CD14-positive monocyte (primary cell): ENCODE measurements at regions not wholly inside any gene's neighbourhood (a gene's known extent, or its start where the extent isn't known, plus 50 kb on each side); places are given as distances from the start of the nearest gene placed in this dataset.
"Not testable (repeated sequence)": the region's sequence is repeated elsewhere in the genome, so short reads cannot be mapped to it uniquely, and the experiment has no call there.

Experiments used
- DNase-seq, 3 donors: peaks; one replicate each; pipeline ENCODE4 v3.0.0-alpha.2; 2011 to 2022
- H2AFZ ChIP-seq: 2 replicates; pipeline ENCODE4 v1.6.0; 2012; ENCODE audit warnings: mild to moderate bottlenecking, low read depth, low read length, inconsistent platforms; ENCODE audit not compliant: insufficient read depth, poor library complexity, severe bottlenecking
- H3K27ac ChIP-seq, 2 donors: 1 replicate in 1 of 2; 2 replicates in 1 of 2; pipeline ENCODE4 v1.5.1; 2012 to 2013; ENCODE audit warnings: low read length in 2 of 2, control low read depth in 1 of 2, inconsistent platforms in 1 of 2, low read depth in 1 of 2, mild to moderate bottlenecking in 1 of 2
- H3K27me3 ChIP-seq, 2 donors: one replicate each; pipeline versions ENCODE4 v1.6.0 to v1.6.1; 2011 to 2013; ENCODE audit warnings: low read length in 2 of 2; ENCODE audit not compliant: control insufficient read depth in 2 of 2, insufficient read depth in 2 of 2
- H3K36me3 ChIP-seq, 2 donors: replicated peaks in 1 of 2; 1 replicate in 1 of 2; 2 replicates in 1 of 2; pipeline versions ENCODE4 v1.5.1 to v1.6.1; 2012 to 2013; ENCODE audit warnings: low read length in 2 of 2, control low read depth in 1 of 2, inconsistent platforms in 1 of 2, mild to moderate bottlenecking in 1 of 2; ENCODE audit not compliant: insufficient read depth in 2 of 2, control insufficient read depth in 1 of 2
- H3K4me1 ChIP-seq, 2 donors: 1 replicate in 1 of 2; 2 replicates in 1 of 2; pipeline versions ENCODE4 v1.5.1 to v1.6.1; 2012 to 2013; ENCODE audit warnings: low read length in 2 of 2, control low read depth in 1 of 2, inconsistent platforms in 1 of 2, mild to moderate bottlenecking in 1 of 2, moderate library complexity in 1 of 2; ENCODE audit not compliant: insufficient read depth in 2 of 2, control insufficient read depth in 1 of 2
- H3K4me2 ChIP-seq: replicated peaks from 2 replicates; pipeline ENCODE3; 2012; ENCODE audit warnings: low read length, moderate library complexity, mild to moderate bottlenecking; ENCODE audit not compliant: poor library complexity, severe bottlenecking; ENCODE audit errors: extremely low read depth
- H3K4me3 ChIP-seq, 3 experiments: fragments of 200-600 bp in 1 of 3; sonication (generic) in 1 of 3; replicated peaks in 1 of 3; 1 replicate in 2 of 3; 2 replicates in 1 of 3; pipeline ENCODE4 v1.5.1; 2011 to 2013; ENCODE audit warnings: low read length in 3 of 3, mild to moderate bottlenecking in 3 of 3, control low read depth in 2 of 3, low read depth in 2 of 3, inconsistent platforms in 1 of 3, moderate library complexity in 1 of 3
- H3K79me2 ChIP-seq: 2 replicates; pipeline ENCODE4 v1.6.0; 2012; ENCODE audit warnings: mild to moderate bottlenecking, control low read depth, inconsistent platforms, low read length, moderate library complexity; ENCODE audit not compliant: insufficient read depth
- H3K9ac ChIP-seq: 2 replicates; pipeline ENCODE4 v1.6.0; 2017; ENCODE audit warnings: low read length, mild to moderate bottlenecking; ENCODE audit not compliant: insufficient read depth, poor library complexity, severe bottlenecking
- H3K9me3 ChIP-seq, 2 donors: replicated peaks in 1 of 2; 1 replicate in 1 of 2; 2 replicates in 1 of 2; pipeline versions ENCODE4 v1.5.1 to v1.6.1; 2012 to 2013; ENCODE audit warnings: low read length in 2 of 2, control low read depth in 1 of 2; ENCODE audit not compliant: control insufficient read depth in 1 of 2, insufficient read depth in 1 of 2
- H4K20me1 ChIP-seq: 2 replicates; pipeline ENCODE4 v1.6.0; 2012; ENCODE audit warnings: mild to moderate bottlenecking, low read length, control low read depth, moderate library complexity; ENCODE audit not compliant: insufficient read depth
- H3K27ac Mint-ChIP-seq, 7 donors: one replicate each; pipeline ENCODE4 v1.8.0; 2020; ENCODE audit warnings: mild to moderate bottlenecking in 7 of 7, mixed read lengths in 7 of 7, moderate library complexity in 6 of 7, inconsistent platforms in 2 of 7
- H3K27me3 Mint-ChIP-seq, 3 donors: one replicate each; pipeline ENCODE4 v1.8.0; 2021 to 2022; ENCODE audit warnings: low read depth in 3 of 3, mild to moderate bottlenecking in 3 of 3, mixed read lengths in 3 of 3, moderate library complexity in 3 of 3, inconsistent platforms in 1 of 3
- H3K36me3 Mint-ChIP-seq, 2 donors: one replicate each; pipeline ENCODE4 v1.8.0; 2020; ENCODE audit warnings: mixed read lengths in 2 of 2, inconsistent platforms in 1 of 2, mild to moderate bottlenecking in 1 of 2
- H3K4me1 Mint-ChIP-seq: one replicate; pipeline ENCODE4 v1.8.0; 2020; ENCODE audit warnings: mild to moderate bottlenecking, mixed read lengths
- H3K4me3 Mint-ChIP-seq, 2 donors: one replicate each; pipeline ENCODE4 v1.8.0; 2020; ENCODE audit warnings: mild to moderate bottlenecking in 2 of 2, mixed read lengths in 2 of 2, moderate library complexity in 1 of 2
- H3K9me3 Mint-ChIP-seq, 7 donors: one replicate each; pipeline ENCODE4 v1.8.0; 2020 to 2022; ENCODE audit warnings: mixed read lengths in 7 of 7, mild to moderate bottlenecking in 6 of 7, moderate library complexity in 6 of 7, inconsistent platforms in 2 of 7
- WGBS: methylation state at CpG from one replicate; pipeline ENCODE4 v1.1.5; 2013; ENCODE audit warnings: missing lambda C conversion rate; ENCODE audit not compliant: insufficient coverage; 5-methylcytosine and 5-hydroxymethylcytosine counted together
- intact Hi-C, 2 donors: fragments of 100-400 bp; cut with micrococcal nuclease; formaldehyde crosslinking; loops; one replicate each; pipeline versions ENCODE4 v1.15.0 to v1.15.1; 2023
- TF ChIP-seq, protein P1 (sequence below): fragments of 200-600 bp; IDR thresholded peaks from one replicate; pipeline ENCODE4 v1.8.0; 2022; ENCODE audit warnings: antibody characterized with exemption, mild to moderate bottlenecking

GRCh38 chr6:121680058-121680457 lies 244.6 kb downstream of the GJA1 start:
- H3K4me3 Mint-ChIP-seq, result no peak overlapping the region

GRCh38 chr6:121682666-121683065 lies 247.2 kb downstream of the GJA1 start:
- Histone ChIP-seq H3K4me3 (no peak overlapping the region), H3K9me3 (peaks cover 0 to 20% of the 10 kb centered on the region in 2 donors), H3K27me3 (no peaks in the 10 kb centered on the region), H4K20me1 (no peaks in the 10 kb centered on the region), H3K4me2 (no peak overlapping the region), H3K36me3 (no peaks in the 10 kb centered on the region), H2AFZ (no peak overlapping the region), H3K79me2 (no peaks in the 10 kb centered on the region), H3K4me1 (no peaks in the 10 kb centered on the region), H3K9ac (no peak overlapping the region), H3K27ac (no peak overlapping the region)
- WGBS, result 96% methylated on average over 20 of the region's 25 CpGs
- intact Hi-C loops, result no loop called here
- Mint-ChIP-seq H3K4me1 (no peaks in the 10 kb centered on the region), H3K27me3 (peaks cover 0 to 4% (median 0%) of the 10 kb centered on the region in 3 donors), H3K9me3 (peaks cover 4 to 22% (median 16%) of the 10 kb centered on the region in 7 donors), H3K36me3 (no peaks in the 10 kb centered on the region), H3K27ac (no peak overlapping the region), H3K4me3 (no peak overlapping the region)
- TF ChIP-seq, protein P1, sequence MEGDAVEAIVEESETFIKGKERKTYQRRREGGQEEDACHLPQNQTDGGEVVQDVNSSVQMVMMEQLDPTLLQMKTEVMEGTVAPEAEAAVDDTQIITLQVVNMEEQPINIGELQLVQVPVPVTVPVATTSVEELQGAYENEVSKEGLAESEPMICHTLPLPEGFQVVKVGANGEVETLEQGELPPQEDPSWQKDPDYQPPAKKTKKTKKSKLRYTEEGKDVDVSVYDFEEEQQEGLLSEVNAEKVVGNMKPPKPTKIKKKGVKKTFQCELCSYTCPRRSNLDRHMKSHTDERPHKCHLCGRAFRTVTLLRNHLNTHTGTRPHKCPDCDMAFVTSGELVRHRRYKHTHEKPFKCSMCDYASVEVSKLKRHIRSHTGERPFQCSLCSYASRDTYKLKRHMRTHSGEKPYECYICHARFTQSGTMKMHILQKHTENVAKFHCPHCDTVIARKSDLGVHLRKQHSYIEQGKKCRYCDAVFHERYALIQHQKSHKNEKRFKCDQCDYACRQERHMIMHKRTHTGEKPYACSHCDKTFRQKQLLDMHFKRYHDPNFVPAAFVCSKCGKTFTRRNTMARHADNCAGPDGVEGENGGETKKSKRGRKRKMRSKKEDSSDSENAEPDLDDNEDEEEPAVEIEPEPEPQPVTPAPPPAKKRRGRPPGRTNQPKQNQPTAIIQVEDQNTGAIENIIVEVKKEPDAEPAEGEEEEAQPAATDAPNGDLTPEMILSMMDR, result no peak
- no peak for DNase-seq

More at GRCh38 chr6:121680058-121680457, 244.6 kb downstream of the GJA1 start:
- intact Hi-C loops, result no loop called here
- H3K4me3 ChIP-seq, result no peak overlapping the region
- no peak overlapping the region for H3K9ac ChIP-seq
- no peak overlapping the region for H2AFZ ChIP-seq
- 100% methylated on average over 1 of the region's 9 CpGs for WGBS
- H3K36me3 ChIP-seq, result no peaks in the 10 kb centered on the region
- no peak overlapping the region for H3K4me2 ChIP-seq
- Mint-ChIP-seq H3K36me3 (no peaks in the 10 kb centered on the region), H3K27ac (no peak overlapping the region), H3K27me3 (no peaks in the 10 kb centered on the region), H3K9me3 (peaks cover 3 to 12% (median 10%) of the 10 kb centered on the region in 7 donors), H3K4me1 (no peaks in the 10 kb centered on the region)
- H3K9me3 ChIP-seq, result peaks cover 0 to 8% of the 10 kb centered on the region in 2 donors
- H4K20me1 ChIP-seq, result no peaks in the 10 kb centered on the region
- H3K27me3 ChIP-seq, result no peaks in the 10 kb centered on the region
- no peak for DNase-seq
- H3K4me1 ChIP-seq, result no peaks in the 10 kb centered on the region
- H3K79me2 ChIP-seq, result no peaks in the 10 kb centered on the region
- TF ChIP-seq, protein P1, result no peak
- H3K27ac ChIP-seq, result no peak overlapping the region

DNA sequence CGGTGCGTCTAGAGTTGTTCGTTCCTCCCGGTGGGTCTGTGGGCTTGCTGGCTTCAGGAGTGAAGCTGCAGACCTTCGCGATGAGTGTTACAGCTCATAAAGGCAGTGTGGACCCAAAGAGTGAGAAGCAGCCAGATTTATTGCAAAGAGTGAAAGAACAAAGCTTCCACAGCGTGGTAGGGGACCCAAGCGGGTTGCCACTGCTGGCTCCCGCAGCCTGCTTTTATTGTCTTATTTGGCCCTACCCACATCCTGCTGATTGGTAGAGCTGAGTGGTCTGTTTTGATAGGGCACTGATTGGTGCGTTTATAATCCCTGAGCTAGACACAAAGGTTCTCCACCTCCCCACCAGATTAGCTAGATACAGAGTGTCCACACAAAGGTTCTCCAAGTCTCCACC lies 250.4 kb downstream of the GJA1 start:
- H2AFZ ChIP-seq, H3K27me3 ChIP-seq, H3K79me2 ChIP-seq, H3K4me2 ChIP-seq, H3K4me3 Mint-ChIP-seq, H3K4me3 ChIP-seq, H3K4me1 ChIP-seq, DNase-seq, H3K9ac ChIP-seq, H3K36me3 ChIP-seq, H3K27ac ChIP-seq, H3K4me1 Mint-ChIP-seq, H4K20me1 ChIP-seq, intact Hi-C loops, H3K27me3 Mint-ChIP-seq, H3K36me3 Mint-ChIP-seq, H3K27ac Mint-ChIP-seq: not testable (repeated sequence)
- WGBS, result 91% methylated on average over 6 of the region's 10 CpGs
- peaks cover 0 to 20% of the 10 kb centered on the region in 2 donors for H3K9me3 ChIP-seq
- peaks cover 4 to 22% (median 16%) of the 10 kb centered on the region in 7 donors for H3K9me3 Mint-ChIP-seq
